ENCODE measurements at regions not wholly inside any gene's neighbourhood (a gene's known extent, or its start where the extent isn't known, plus 50 kb on each side); places are given as distances from the start of the nearest gene placed in this dataset.

- no peaks in the 10 kb centered on the region for H3K4me1 ChIP-seq (ENCODE audit: control insufficient read depth, extremely low read depth, insufficient read depth, low read length)
- H3K4me2 ChIP-seq (ENCODE audit: insufficient read depth, low read length) = no peak overlapping the region
- intact Hi-C loops (cut with micrococcal nuclease) = no loop called here
- no peak overlapping the region for H3K9ac ChIP-seq (replicated peaks; ENCODE audit: extremely low read depth, insufficient read depth, low read length)
- POLR2A ChIA-PET = no interaction called here
- H3K9me1 ChIP-seq (replicated peaks; ENCODE audit: control insufficient read depth, extremely low read depth, insufficient read depth, low read length) = no peaks in the 10 kb centered on the region
- H3K79me2 ChIP-seq (ENCODE audit: control insufficient read depth, insufficient read depth, low read length) = no peaks in the 10 kb centered on the region
- no TSS peak for BruUV-seq (replicated peaks)
- no peaks in the 10 kb centered on the region for H3K9me3 ChIP-seq (replicated peaks; ENCODE audit: control insufficient read depth, insufficient read depth, low read length)
- no peak overlapping the region for H3K4me3 ChIP-seq (replicated peaks in 1 of 3; ENCODE audit: insufficient read depth in 1 of 3, low read depth in 1 of 3, low read length in 3 of 3)
- H3K27me3 ChIP-seq (ENCODE audit: control insufficient read depth in 2 of 2, insufficient read depth in 2 of 2, low read length in 2 of 2) = no peaks in the 10 kb centered on the region
- TF ChIP-seq GATA2 (IDR thresholded peaks at IDR 0.05; ENCODE audit: insufficient read depth, insufficient read length, low read depth, low read length) (no peak), FOS (IDR thresholded peaks at IDR 0.05; ENCODE audit: borderline replicate concordance, insufficient read depth, low read length) (no peak), JUN (IDR thresholded peaks at IDR 0.05; ENCODE audit: borderline replicate concordance, insufficient read depth, insufficient read length, low read depth) (no peak), POLR2A (IDR thresholded peaks at IDR 0.05; ENCODE audit: low read depth, low read length) (no peak)
- no peaks in the 10 kb centered on the region for H3K36me3 ChIP-seq (ENCODE audit: control insufficient read depth in 2 of 2, extremely low read depth in 1 of 2, insufficient read depth in 2 of 2, low read length in 2 of 2)
- FAIRE-seq (no peak), DNase-seq (ENCODE audit: low read depth, low spot score) (no peak)
- H3K27ac ChIP-seq (ENCODE audit: insufficient read depth, low read depth, low read length) = no peak overlapping the region
- CTCF ChIA-PET = no interaction called here
- H2AFZ ChIP-seq (ENCODE audit: low read depth, low read length) = no peak overlapping the region
- no peaks in the 10 kb centered on the region for H4K20me1 ChIP-seq (replicated peaks; ENCODE audit: control insufficient read depth, extremely low read depth, insufficient read depth, low read length)
- dilution Hi-C loops (cut with MboI; ENCODE audit: extremely low pct_ligation_motif_present, low sequenced_read_pairs) = no loop called here
Measured at GRCh38 chr17:71422968-71423367, 697.9 kb upstream of the SOX9 start.

- no TSS peak for BruUV-seq (replicated peaks)
Measured at GRCh38 chr17:71423871-71424546, 696.8 kb upstream of the SOX9 start.

More at GRCh38 chr17:71423871-71424546, 696.8 kb upstream of the SOX9 start:
- no peak for TF ChIP-seq MYC (IDR thresholded peaks at IDR 0.05; ENCODE audit: low read depth, low read length)
- Histone ChIP-seq H3K4me1 (ENCODE audit: control insufficient read depth, extremely low read depth, insufficient read depth, low read length) (no peaks in the 10 kb centered on the region), H3K9ac (replicated peaks; ENCODE audit: extremely low read depth, insufficient read depth, low read length) (no peak overlapping the region), H2AFZ (ENCODE audit: low read depth, low read length) (no peak overlapping the region), H3K9me3 (replicated peaks; ENCODE audit: control insufficient read depth, insufficient read depth, low read length) (no peaks in the 10 kb centered on the region), H3K4me3 (replicated peaks in 1 of 3; ENCODE audit: insufficient read depth in 1 of 3, low read depth in 1 of 3, low read length in 3 of 3) (no peak overlapping the region), H3K36me3 (ENCODE audit: control insufficient read depth in 2 of 2, extremely low read depth in 1 of 2, insufficient read depth in 2 of 2, low read length in 2 of 2) (no peaks in the 10 kb centered on the region), H3K27ac (ENCODE audit: insufficient read depth, low read depth, low read length) (no peak overlapping the region), H3K9me1 (replicated peaks; ENCODE audit: control insufficient read depth, extremely low read depth, insufficient read depth, low read length) (no peaks in the 10 kb centered on the region), H3K4me2 (ENCODE audit: insufficient read depth, low read length) (no peak overlapping the region), H3K27me3 (ENCODE audit: control insufficient read depth in 2 of 2, insufficient read depth in 2 of 2, low read length in 2 of 2) (no peaks in the 10 kb centered on the region), H3K79me2 (ENCODE audit: control insufficient read depth, insufficient read depth, low read length) (no peaks in the 10 kb centered on the region), H4K20me1 (replicated peaks; ENCODE audit: control insufficient read depth, extremely low read depth, insufficient read depth, low read length) (no peaks in the 10 kb centered on the region)
- FAIRE-seq (no peak), DNase-seq (ENCODE audit: low read depth, low spot score) (no peak)
- ChIA-PET CTCF (no interaction called here), POLR2A (no interaction called here)
- dilution Hi-C loops (cut with MboI; ENCODE audit: extremely low pct_ligation_motif_present, low sequenced_read_pairs) = no loop called here
- intact Hi-C loops (cut with micrococcal nuclease) = no loop called here

All from endothelial cell of umbilical vein (primary cell).